IMR-90 (cell line): ENCODE measurements at regions not wholly inside any gene's neighbourhood (a gene's known extent, or its start where the extent isn't known, plus 50 kb on each side); places are given as distances from the start of the nearest gene placed in this dataset.
A peak's percentile ranks its signal among the peaks of the same experiment; 100 is the strongest.
"Not testable (repeated sequence)": the region's sequence is repeated elsewhere in the genome, so short reads cannot be mapped to it uniquely, and the experiment has no call there.

ENCODE experiments used
- ATAC-seq: fragments of 200-7000 bp; cut with Tn5 transposase; 2 replicates; pipeline ENCODE4 v1.9.1; 2020; ENCODE audit warnings: low read depth, mild to moderate bottlenecking, moderate library complexity
- BruUV-seq: library from RNA; stranded (reverse); fragments of 400-500 nt; replicated peaks from 2 replicates; lab custom pipeline; 2021; lab: Mats Ljungman, UMichigan
- CTCF ChIA-PET: fragments of 300-600 bp; formaldehyde crosslinking; extraction: SDS; loops from one replicate; lab custom pipeline; 2021; ENCODE audit warnings: antibody characterized with exemption; lab: Yijun Ruan, JAX
- POLR2A ChIA-PET: fragments of 300-600 bp; sonication (Branson Sonifier 250); formaldehyde crosslinking; loops from one replicate; lab custom pipeline; 2022; ENCODE audit warnings: antibody characterized with exemption; ENCODE audit not compliant: unreplicated experiment; lab: Charles Lee
- DNase-seq: peaks from one replicate; pipeline ENCODE4 v3.0.0; 2013
- H2AFZ ChIP-seq: replicated peaks from 2 replicates; pipeline ENCODE3; 2013; ENCODE audit warnings: low read length, mild to moderate bottlenecking; ENCODE audit not compliant: poor library complexity
- H2AK5ac ChIP-seq: 2 replicates; pipeline ENCODE4 v1.6.1; 2013; ENCODE audit warnings: low read depth, low read length, inconsistent platforms
- H2AK9ac ChIP-seq: replicated peaks from 2 replicates; pipeline ENCODE3; 2013; ENCODE audit warnings: mild to moderate bottlenecking, low read depth, low read length, moderate library complexity; ENCODE audit not compliant: poor library complexity
- H2BK120ac ChIP-seq: 2 replicates; pipeline ENCODE4 v1.6.1; 2013; ENCODE audit warnings: low read depth, low read length, inconsistent platforms
- H2BK15ac ChIP-seq: 3 replicates; pipeline ENCODE4 v1.6.1; 2013; ENCODE audit warnings: low read depth, low read length, inconsistent platforms
- H2BK20ac ChIP-seq: 2 replicates; pipeline ENCODE4 v1.6.1; 2013; ENCODE audit warnings: low read depth, mild to moderate bottlenecking, inconsistent platforms, low read length, moderate library complexity
- H2BK5ac ChIP-seq: 2 replicates; pipeline ENCODE4 v1.6.1; 2013; ENCODE audit warnings: mild to moderate bottlenecking, low read depth, low read length, inconsistent platforms; ENCODE audit not compliant: poor library complexity, severe bottlenecking
- H3K14ac ChIP-seq: replicated peaks from 2 replicates; pipeline ENCODE4 v1.6.1; 2013; ENCODE audit warnings: low read depth, low read length, inconsistent platforms
- H3K18ac ChIP-seq: 2 replicates; pipeline ENCODE4 v1.6.1; 2013; ENCODE audit warnings: low read depth, low read length, control low read depth
- H3K23ac ChIP-seq: 2 replicates; pipeline ENCODE4 v1.6.1; 2013; ENCODE audit warnings: low read depth, low read length, inconsistent platforms
- H3K27ac ChIP-seq: 2 replicates; pipeline ENCODE4 v1.5.1; 2013; ENCODE audit warnings: mild to moderate bottlenecking, control low read depth, low read length; ENCODE audit not compliant: insufficient read depth
- H3K27me3 ChIP-seq: 2 replicates; pipeline ENCODE4 v1.6.1; 2013; ENCODE audit warnings: low read length; ENCODE audit not compliant: control insufficient read depth, insufficient read depth
- H3K36me3 ChIP-seq: 2 replicates; pipeline ENCODE4 v1.6.1; 2013; ENCODE audit warnings: low read length, mixed read lengths; ENCODE audit not compliant: control insufficient read depth, insufficient read depth
- H3K4ac ChIP-seq: 2 replicates; pipeline ENCODE4 v1.6.1; 2013; ENCODE audit warnings: low read depth, low read length, inconsistent platforms
- H3K4me1 ChIP-seq: 2 replicates; pipeline ENCODE4 v1.6.1; 2013; ENCODE audit warnings: low read length, mixed read lengths; ENCODE audit not compliant: control insufficient read depth, insufficient read depth
- H3K4me2 ChIP-seq: 2 replicates; pipeline ENCODE4 v1.6.1; 2013; ENCODE audit warnings: low read depth, mild to moderate bottlenecking, control low read depth, low read length, moderate library complexity
- H3K4me3 ChIP-seq: 2 replicates; pipeline ENCODE4 v1.5.1; 2013; ENCODE audit warnings: low read depth, mild to moderate bottlenecking, control low read depth, low read length, moderate library complexity; ENCODE audit not compliant: insufficient read depth
- H3K56ac ChIP-seq: 2 replicates; pipeline ENCODE4 v1.6.1; 2013; ENCODE audit warnings: low read length, inconsistent platforms; ENCODE audit not compliant: insufficient read depth; ENCODE audit errors: extremely low read depth
- H3K79me1 ChIP-seq, 2 experiments: 2 replicates each; pipeline ENCODE4 v1.6.1; 2013; ENCODE audit warnings: low read length in 2 of 2, inconsistent platforms in 1 of 2, low read depth in 1 of 2
- H3K9ac ChIP-seq: 2 replicates; pipeline ENCODE4 v1.6.1; 2013; ENCODE audit warnings: low read depth, low read length, control low read depth
- H3K9me1 ChIP-seq: 2 replicates; pipeline ENCODE4 v1.6.1; 2013; ENCODE audit warnings: low read length, inconsistent platforms; ENCODE audit not compliant: insufficient read depth
- H3K9me3 ChIP-seq: 2 replicates; pipeline ENCODE4 v1.6.1; 2013; ENCODE audit warnings: low read length; ENCODE audit not compliant: control insufficient read depth, insufficient read depth
- H4K20me1 ChIP-seq: 2 replicates; pipeline ENCODE4 v1.6.1; 2013; ENCODE audit warnings: low read length, inconsistent platforms; ENCODE audit not compliant: insufficient read depth
- H4K5ac ChIP-seq: 2 replicates; pipeline ENCODE4 v1.6.1; 2013; ENCODE audit warnings: mild to moderate bottlenecking, low read depth, low read length, control low read depth
- H4K8ac ChIP-seq, 2 experiments: 2 replicates each; pipeline ENCODE4 v1.6.1; 2013; ENCODE audit warnings: low read depth in 2 of 2, low read length in 2 of 2, control low read depth in 1 of 2, inconsistent platforms in 1 of 2
- H4K91ac ChIP-seq: 2 replicates; pipeline ENCODE4 v1.6.1; 2013; ENCODE audit warnings: low read depth, low read length, inconsistent platforms; ENCODE audit not compliant: insufficient read depth
- WGBS, 2 experiments: methylation state at CpG; one replicate each; pipeline versions ENCODE4 v1.1.5 to v1.1.7; 2013; ENCODE audit warnings: missing lambda C conversion rate in 2 of 2; ENCODE audit not compliant: insufficient read length in 1 of 2; ENCODE audit errors: extremely low coverage in 2 of 2; 5-methylcytosine and 5-hydroxymethylcytosine counted together
- dilution Hi-C: fragments of 300-500 bp; cut with HindIII; formaldehyde crosslinking; loops from one replicate; pipeline ENCODE4 v1.14.3; 2018; ENCODE audit warnings: low sequenced_read_pairs; ENCODE audit not compliant: unreplicated experiment
- in situ Hi-C: fragments of 300-500 bp; cut with MboI; formaldehyde crosslinking; loops from 3 replicates; pipeline ENCODE4 v1.14.3; 2019; ENCODE audit warnings: low sequenced_read_pairs, inconsistent platforms, mixed read lengths
- intact Hi-C: fragments of 100-400 bp; cut with micrococcal nuclease; formaldehyde crosslinking; loops from 2 replicates; pipeline ENCODE4 v1.10.0; 2022

DNA sequence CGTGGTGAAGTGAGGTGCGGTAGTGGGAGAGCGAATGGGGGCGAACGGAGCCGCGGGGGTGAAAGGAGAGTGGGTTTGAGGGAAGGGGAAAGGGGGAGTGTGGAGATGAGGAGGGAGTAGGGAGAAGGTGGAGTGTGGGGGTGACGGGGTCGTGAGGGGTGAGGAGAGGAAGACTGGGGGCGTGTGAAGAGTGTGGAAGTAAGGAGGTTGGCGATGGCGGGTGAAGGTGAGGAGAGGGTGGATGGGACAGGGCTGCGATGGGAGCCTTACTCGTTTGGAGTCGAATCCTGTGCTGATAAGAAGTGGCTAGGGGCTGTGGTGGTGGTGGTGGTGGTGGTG is 93.2 kb upstream of the FAM153A start:
- H4K8ac ChIP-seq, H2AK9ac ChIP-seq, H2BK15ac ChIP-seq, POLR2A ChIA-PET, H2BK120ac ChIP-seq, H3K36me3 ChIP-seq, BruUV-seq, H3K27ac ChIP-seq, H4K91ac ChIP-seq, intact Hi-C loops, H3K79me1 ChIP-seq, H3K9ac ChIP-seq, H2BK20ac ChIP-seq, H3K9me3 ChIP-seq, H4K5ac ChIP-seq, CTCF ChIA-PET, dilution Hi-C loops, H3K56ac ChIP-seq, H3K9me1 ChIP-seq, H4K20me1 ChIP-seq, H3K18ac ChIP-seq, H2BK5ac ChIP-seq, H3K4ac ChIP-seq, H3K27me3 ChIP-seq, H3K4me1 ChIP-seq, in situ Hi-C loops, H2AK5ac ChIP-seq, H3K23ac ChIP-seq, H3K14ac ChIP-seq: not testable (repeated sequence)
- DNase-seq (peak; percentile 1), ATAC-seq (peak; percentile 48)
- Histone ChIP-seq H3K4me3 (peak overlapping the region; percentile 59), H2AFZ (peak overlapping the region; percentile 58), H3K4me2 (peak overlapping the region; percentile 99)
- no CpG with 5 or more reads among the region's 15 CpGs for WGBS, 2 experiments

DNA sequence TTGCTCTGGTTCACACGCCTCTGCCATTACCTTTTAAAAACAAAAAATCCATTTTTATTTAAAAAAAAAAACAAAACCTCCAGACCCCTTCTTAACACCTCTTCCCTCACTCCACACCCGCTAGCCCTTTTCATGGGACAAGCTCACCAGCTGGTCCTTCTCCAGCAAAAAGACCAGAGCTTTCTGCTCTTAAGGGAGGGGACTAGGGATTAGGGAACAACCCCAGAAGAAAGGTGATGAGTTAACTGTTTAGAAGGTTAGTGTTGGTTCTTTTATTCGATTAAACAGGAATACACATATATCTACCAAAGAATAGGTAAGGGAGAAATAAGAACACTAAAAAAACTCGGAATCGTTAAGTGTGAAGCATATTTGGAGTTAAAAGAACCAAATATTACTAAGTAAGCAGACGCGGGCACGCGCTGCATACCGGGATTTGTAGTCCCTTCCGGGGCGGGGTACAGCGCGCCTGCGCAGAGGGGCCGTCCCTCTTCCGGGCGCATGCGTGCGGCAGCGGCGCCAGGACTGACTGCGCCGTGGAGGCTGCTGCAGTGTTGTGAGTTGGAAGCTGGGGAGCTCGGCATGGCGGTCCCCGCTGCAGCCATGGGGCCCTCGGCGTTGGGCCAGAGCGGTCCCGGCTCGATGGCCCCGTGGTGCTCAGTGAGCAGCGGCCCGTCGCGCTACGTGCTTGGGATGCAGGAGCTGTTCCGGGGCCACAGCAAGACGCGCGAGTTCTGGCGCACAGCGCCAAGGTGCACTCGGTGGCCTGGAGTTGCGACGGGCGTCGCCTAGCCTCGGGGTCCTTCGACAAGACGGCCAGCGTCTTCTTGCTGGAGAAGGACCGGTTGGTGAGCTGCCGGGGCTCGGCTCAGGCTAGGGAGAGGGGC is 92.6 kb upstream of the FAM153A start:
- H2AK5ac ChIP-seq, H3K36me3 ChIP-seq, H4K20me1 ChIP-seq, H3K27me3 ChIP-seq, H3K27ac ChIP-seq, POLR2A ChIA-PET, H3K18ac ChIP-seq, BruUV-seq, H2AK9ac ChIP-seq, H3K9me3 ChIP-seq, H2BK120ac ChIP-seq, H2BK15ac ChIP-seq, H3K79me1 ChIP-seq, H2BK5ac ChIP-seq, CTCF ChIA-PET, H3K9ac ChIP-seq, H3K23ac ChIP-seq, H3K14ac ChIP-seq, H2AFZ ChIP-seq, intact Hi-C loops, H2BK20ac ChIP-seq, in situ Hi-C loops, H4K91ac ChIP-seq, dilution Hi-C loops, H3K9me1 ChIP-seq, H3K4me1 ChIP-seq, H3K56ac ChIP-seq, DNase-seq, H3K4ac ChIP-seq: not testable (repeated sequence)
- no CpG with 5 or more reads among the region's 56 CpGs for WGBS, 2 experiments
- peak overlapping the region in 1 of 2 experiments; percentile 68; a peak in 1 of 4 replicates for H4K8ac ChIP-seq
- peak overlapping the region; percentile 64 for H3K4me3 ChIP-seq
- peak; percentile 94 for ATAC-seq
- H4K5ac ChIP-seq: peak overlapping the region; percentile 78; the same call in 1 of the 2 replicates
- H3K4me2 ChIP-seq: peak overlapping the region; percentile 72
